ENCODE measurements at regions not wholly inside any gene's neighbourhood (a gene's known extent, or its start where the extent isn't known, plus 50 kb on each side); places are given as distances from the start of the nearest gene placed in this dataset.

- Histone ChIP-seq H2AFZ (replicated peaks) (no peak overlapping the region), H3K4me1 (no peaks in the 10 kb centered on the region), H3K79me2 (ENCODE audit: low read depth) (no peaks in the 10 kb centered on the region), H3K4me2 (no peak overlapping the region), H3K4me3 (no peak overlapping the region), H3K9me3 (ENCODE audit: low read depth) (peaks cover 6% of the 10 kb centered on the region), H3K27ac (no peak overlapping the region), H3F3A (ENCODE audit: low read depth) (no peaks in the 10 kb centered on the region), H3K27me3 (no peaks in the 10 kb centered on the region), H3K9ac (no peak overlapping the region), H3K36me3 (no peaks in the 10 kb centered on the region), H4K20me1 (ENCODE audit: low read depth) (no peaks in the 10 kb centered on the region)
- H3K4me1 Mint-ChIP-seq: no peaks in the 10 kb centered on the region
- TF ChIP-seq EZH2phosphoT487 (IDR thresholded peaks at IDR 0.05): no peak
- no peak for TF ChIP-seq EZH2 (IDR thresholded peaks at IDR 0.05)
- no peak for TF ChIP-seq CTCF (IDR thresholded peaks at IDR 0.05)
- peaks cover 2% of the 10 kb centered on the region for H3K27me3 Mint-ChIP-seq (ENCODE audit: insufficient read depth, low read depth)
- H3K27ac Mint-ChIP-seq: no peak overlapping the region
- H3K36me3 Mint-ChIP-seq: no peaks in the 10 kb centered on the region
- no peak overlapping the region for H3K4me3 Mint-ChIP-seq
- no peak for DNase-seq (ENCODE audit: low spot score)
- H3K9me3 Mint-ChIP-seq: peaks cover 12% of the 10 kb centered on the region
Observed at GRCh38 chr7:22613496-22613895, 113.5 kb upstream of the IL6 start.

DNA sequence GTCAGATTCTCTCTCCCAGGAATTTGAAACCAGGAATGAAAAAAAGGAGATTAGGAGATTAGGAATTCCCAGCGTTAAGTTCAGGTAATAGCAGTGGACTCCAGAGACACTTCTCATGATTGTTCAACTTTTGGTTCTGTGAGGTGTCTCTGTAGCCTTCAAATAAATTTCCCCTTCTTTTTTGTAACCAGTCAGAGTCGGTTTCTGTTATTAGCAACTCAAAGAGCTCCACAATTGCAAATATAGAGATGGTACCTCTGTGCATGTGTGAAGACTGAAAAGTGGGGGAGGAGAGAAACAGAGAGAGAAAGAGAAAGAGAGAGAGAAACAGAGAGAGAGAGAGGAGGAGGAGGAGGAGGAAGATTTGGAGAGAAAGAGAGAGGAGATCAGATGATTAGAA, 112.8 kb upstream of the STEAP1B start:
- H3K4me1 Mint-ChIP-seq: no peaks in the 10 kb centered on the region
- H3K4me2 ChIP-seq: no peak overlapping the region
- no peaks in the 10 kb centered on the region for H3K79me2 ChIP-seq (ENCODE audit: low read depth)
- no peak overlapping the region for H3K9ac ChIP-seq
- TF ChIP-seq EZH2 (IDR thresholded peaks at IDR 0.05) (no peak), CTCF (IDR thresholded peaks at IDR 0.05) (no peak), EZH2phosphoT487 (IDR thresholded peaks at IDR 0.05) (no peak)
- no peaks in the 10 kb centered on the region for H4K20me1 ChIP-seq (ENCODE audit: low read depth)
- no peaks in the 10 kb centered on the region for H3K27me3 ChIP-seq
- no peak overlapping the region for H3K4me3 Mint-ChIP-seq
- H3K9me3 ChIP-seq (ENCODE audit: low read depth): no peaks in the 10 kb centered on the region
- no peak overlapping the region for H3K27ac Mint-ChIP-seq
- DNase-seq (ENCODE audit: low spot score): no peak
- H2AFZ ChIP-seq (replicated peaks): no peak overlapping the region
- H3K4me3 ChIP-seq: no peak overlapping the region
- H3K27ac ChIP-seq: no peak overlapping the region
- no peaks in the 10 kb centered on the region for H3K36me3 Mint-ChIP-seq
- H3F3A ChIP-seq (ENCODE audit: low read depth): no peaks in the 10 kb centered on the region
- peaks cover 10% of the 10 kb centered on the region for H3K9me3 Mint-ChIP-seq
- no peaks in the 10 kb centered on the region for H3K4me1 ChIP-seq
- H3K27me3 Mint-ChIP-seq (ENCODE audit: insufficient read depth, low read depth): peaks cover 2% of the 10 kb centered on the region
- no peaks in the 10 kb centered on the region for H3K36me3 ChIP-seq

DNA sequence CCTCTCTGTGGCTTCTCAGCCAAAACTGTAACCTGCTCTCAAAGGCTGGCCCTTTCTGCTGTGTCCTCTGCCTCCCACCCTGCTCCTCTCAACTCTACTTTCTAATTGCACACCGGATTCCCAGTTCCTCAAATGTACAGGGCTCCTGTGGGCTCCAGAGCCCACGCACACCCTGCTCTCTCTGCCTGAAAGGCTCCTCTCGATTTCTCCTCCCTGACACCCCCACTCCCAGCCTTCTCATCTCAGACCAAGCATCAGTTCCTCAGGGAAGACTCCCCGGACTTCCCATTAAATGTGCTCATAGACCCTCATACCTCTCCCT, 111.7 kb upstream of the STEAP1B start:
- Histone ChIP-seq H3K9ac (no peak overlapping the region), H3K36me3 (no peaks in the 10 kb centered on the region), H3F3A (ENCODE audit: low read depth) (no peaks in the 10 kb centered on the region), H3K4me1 (no peaks in the 10 kb centered on the region), H3K4me3 (no peak overlapping the region), H3K27ac (no peak overlapping the region), H2AFZ (replicated peaks) (no peak overlapping the region), H3K79me2 (ENCODE audit: low read depth) (no peaks in the 10 kb centered on the region), H3K9me3 (ENCODE audit: low read depth) (no peaks in the 10 kb centered on the region), H3K27me3 (no peaks in the 10 kb centered on the region), H3K4me2 (no peak overlapping the region), H4K20me1 (ENCODE audit: low read depth) (no peaks in the 10 kb centered on the region)
- no peak overlapping the region for H3K27ac Mint-ChIP-seq
- no peak overlapping the region for H3K4me3 Mint-ChIP-seq
- H3K9me3 Mint-ChIP-seq: no peaks in the 10 kb centered on the region
- TF ChIP-seq EZH2 (IDR thresholded peaks at IDR 0.05) (no peak), CTCF (IDR thresholded peaks at IDR 0.05) (no peak), EZH2phosphoT487 (IDR thresholded peaks at IDR 0.05) (no peak)
- H3K27me3 Mint-ChIP-seq (ENCODE audit: insufficient read depth, low read depth): peaks cover 2% of the 10 kb centered on the region
- H3K36me3 Mint-ChIP-seq: no peaks in the 10 kb centered on the region
- no peak for DNase-seq (ENCODE audit: low spot score)
- no peaks in the 10 kb centered on the region for H3K4me1 Mint-ChIP-seq
